HCT116 (cell line): ENCODE measurements at regions not wholly inside any gene's neighbourhood (a gene's known extent, or its start where the extent isn't known, plus 50 kb on each side); places are given as distances from the start of the nearest gene placed in this dataset.
"Not testable (repeated sequence)": the region's sequence is repeated elsewhere in the genome, so short reads cannot be mapped to it uniquely, and the experiment has no call there.

Source experiments
- EZH2phosphoT487 ChIP-seq: fragments of 200-600 bp; IDR thresholded peaks from 2 replicates; pipeline ENCODE4 v1.6.1; 2018; ENCODE audit warnings: antibody characterized with exemption, borderline replicate concordance
- SP1 ChIP-seq: IDR thresholded peaks from 2 replicates; pipeline ENCODE4 v1.6.1; 2012; ENCODE audit warnings: low read depth
- TCF7L2 ChIP-seq: IDR thresholded peaks from 2 replicates; pipeline ENCODE4 v1.7.0; 2011; ENCODE audit warnings: borderline replicate concordance, inconsistent platforms; ENCODE audit not compliant: insufficient read depth, insufficient read length; ENCODE audit errors: extremely low read depth
- YY1 ChIP-seq: IDR thresholded peaks from 2 replicates; pipeline ENCODE4 v1.6.1; 2011; ENCODE audit warnings: low read length, low read depth, moderate library complexity, mild to moderate bottlenecking; ENCODE audit not compliant: insufficient replicate concordance; ENCODE audit errors: extremely low read depth
- ZFX ChIP-seq: fragments of 450-650 bp; IDR thresholded peaks from 2 replicates; pipeline ENCODE4 v1.6.1; 2017
- TF ChIP-seq, protein P1 (sequence below), 3 experiments: fragments of 200-600 bp in 1 of 3; sonication (generic) in 1 of 3; IDR thresholded peaks in 2 of 3; conservative IDR thresholded peaks in 1 of 3; 2 replicates each; pipeline ENCODE4 v1.5.1; 2012 to 2017; ENCODE audit warnings: low read depth in 2 of 3, low read length in 2 of 3, antibody characterized with exemption in 1 of 3, borderline replicate concordance in 1 of 3, control low read depth in 1 of 3, mild to moderate bottlenecking in 1 of 3, mixed read lengths in 1 of 3, mixed run types in 1 of 3, moderate library complexity in 1 of 3; ENCODE audit not compliant: insufficient read depth in 1 of 3

DNA sequence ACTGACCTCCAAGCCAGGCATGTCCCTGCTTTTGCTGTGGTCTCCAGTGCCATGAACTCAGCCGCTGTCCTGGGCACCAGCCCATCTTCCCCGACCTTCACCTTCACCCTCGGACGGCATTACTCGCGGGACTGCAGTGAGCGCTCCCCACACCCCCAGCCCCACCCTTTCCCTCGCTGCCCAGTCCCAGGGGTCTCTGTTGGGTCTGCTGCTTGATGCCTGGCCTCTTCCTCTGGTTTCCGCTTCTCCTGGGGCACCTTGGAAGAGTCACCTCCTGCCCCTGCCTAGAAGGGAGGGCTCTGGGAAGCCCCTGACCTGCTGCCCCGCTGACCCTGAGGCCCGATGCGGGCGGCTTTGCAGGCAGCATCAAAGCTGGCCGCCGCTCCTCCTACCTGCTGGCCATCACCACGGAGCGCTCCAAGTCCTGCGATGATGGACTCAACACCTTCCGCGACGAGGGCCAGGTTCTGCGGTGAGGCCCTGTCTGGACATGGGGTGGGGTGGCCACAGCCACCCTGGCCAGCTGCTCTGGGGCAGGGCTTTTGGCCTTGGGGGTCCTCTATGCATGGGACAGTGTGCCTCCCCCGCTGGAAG lies 102.3 kb downstream of the ZNF267 start:
- not testable (repeated sequence) for TF ChIP-seq YY1, SP1, ZFX, TCF7L2, EZH2phosphoT487
- TF ChIP-seq, protein P1, sequence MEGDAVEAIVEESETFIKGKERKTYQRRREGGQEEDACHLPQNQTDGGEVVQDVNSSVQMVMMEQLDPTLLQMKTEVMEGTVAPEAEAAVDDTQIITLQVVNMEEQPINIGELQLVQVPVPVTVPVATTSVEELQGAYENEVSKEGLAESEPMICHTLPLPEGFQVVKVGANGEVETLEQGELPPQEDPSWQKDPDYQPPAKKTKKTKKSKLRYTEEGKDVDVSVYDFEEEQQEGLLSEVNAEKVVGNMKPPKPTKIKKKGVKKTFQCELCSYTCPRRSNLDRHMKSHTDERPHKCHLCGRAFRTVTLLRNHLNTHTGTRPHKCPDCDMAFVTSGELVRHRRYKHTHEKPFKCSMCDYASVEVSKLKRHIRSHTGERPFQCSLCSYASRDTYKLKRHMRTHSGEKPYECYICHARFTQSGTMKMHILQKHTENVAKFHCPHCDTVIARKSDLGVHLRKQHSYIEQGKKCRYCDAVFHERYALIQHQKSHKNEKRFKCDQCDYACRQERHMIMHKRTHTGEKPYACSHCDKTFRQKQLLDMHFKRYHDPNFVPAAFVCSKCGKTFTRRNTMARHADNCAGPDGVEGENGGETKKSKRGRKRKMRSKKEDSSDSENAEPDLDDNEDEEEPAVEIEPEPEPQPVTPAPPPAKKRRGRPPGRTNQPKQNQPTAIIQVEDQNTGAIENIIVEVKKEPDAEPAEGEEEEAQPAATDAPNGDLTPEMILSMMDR (IDR thresholded peaks at IDR 0.05 in 2 of 3, conservative IDR thresholded peaks at IDR 0.05 in 1 of 3; ENCODE audit: borderline replicate concordance in 1 of 3, insufficient read depth in 1 of 3, low read depth in 2 of 3, low read length in 2 of 3): not testable (repeated sequence)
